ENCODE measurements at regions not wholly inside any gene's neighbourhood (a gene's known extent, or its start where the extent isn't known, plus 50 kb on each side); places are given as distances from the start of the nearest gene placed in this dataset.

- TF ChIP-seq CTCF (IDR thresholded peaks at IDR 0.05; ENCODE audit: insufficient read depth, low read length, poor library complexity, severe bottlenecking) = no peak
- TF ChIP-seq EZH2phosphoT487 (conservative IDR thresholded peaks at IDR 0.05; ENCODE audit: low read length) = no peak
These were observed 56.2 kb downstream of the GAS1 start for GRCh38 chr9:86891091-86891490.
